C4-2B (cell line): ENCODE measurements at regions not wholly inside any gene's neighbourhood (a gene's known extent, or its start where the extent isn't known, plus 50 kb on each side); places are given as distances from the start of the nearest gene placed in this dataset.

Source experiments
- CTCF ChIP-seq: fragments of 450-650 bp; conservative IDR thresholded peaks from 2 replicates; pipeline ENCODE4 v1.5.1; 2017; ENCODE audit warnings: mild to moderate bottlenecking
- ZFX ChIP-seq: fragments of 450-650 bp; IDR thresholded peaks from 2 replicates; pipeline ENCODE4 v1.6.1; 2017

- TF ChIP-seq CTCF (no peak), ZFX (no peak)
Measured at GRCh38 chr3:18712713-18713576, 287.8 kb upstream of the SATB1 start.
